ENCODE measurements at regions not wholly inside any gene's neighbourhood (a gene's known extent, or its start where the extent isn't known, plus 50 kb on each side); places are given as distances from the start of the nearest gene placed in this dataset.

- no TSS peak for BruUV-seq (replicated peaks)
- intact Hi-C loops (cut with micrococcal nuclease), result no loop called here
These were observed 191.3 kb upstream of the ZNF385D start for GRCh38 chr3:21942328-21942727.

GRCh38 chr3:21944251-21944650 is 193.2 kb upstream of the ZNF385D start:
- Histone ChIP-seq H3K4me2 (ENCODE audit: insufficient read depth, low read length) (no peak overlapping the region), H3K27me3 (ENCODE audit: control insufficient read depth in 2 of 2, insufficient read depth in 2 of 2, low read length in 2 of 2) (no peaks in the 10 kb centered on the region), H4K20me1 (replicated peaks; ENCODE audit: control insufficient read depth, extremely low read depth, insufficient read depth, low read length) (no peaks in the 10 kb centered on the region), H3K9me1 (replicated peaks; ENCODE audit: control insufficient read depth, extremely low read depth, insufficient read depth, low read length) (no peaks in the 10 kb centered on the region), H3K79me2 (ENCODE audit: control insufficient read depth, insufficient read depth, low read length) (no peaks in the 10 kb centered on the region), H3K27ac (ENCODE audit: insufficient read depth, low read depth, low read length) (no peak overlapping the region), H2AFZ (ENCODE audit: low read depth, low read length) (no peak overlapping the region), H3K4me1 (ENCODE audit: control insufficient read depth, extremely low read depth, insufficient read depth, low read length) (no peaks in the 10 kb centered on the region), H3K36me3 (ENCODE audit: control insufficient read depth in 2 of 2, extremely low read depth in 1 of 2, insufficient read depth in 2 of 2, low read length in 2 of 2) (no peaks in the 10 kb centered on the region), H3K4me3 (replicated peaks in 1 of 3; ENCODE audit: insufficient read depth in 1 of 3, low read depth in 1 of 3, low read length in 3 of 3) (no peak overlapping the region), H3K9me3 (replicated peaks; ENCODE audit: control insufficient read depth, insufficient read depth, low read length) (no peaks in the 10 kb centered on the region), H3K9ac (replicated peaks; ENCODE audit: extremely low read depth, insufficient read depth, low read length) (no peak overlapping the region)
- ChIA-PET CTCF (no interaction called here), POLR2A (no interaction called here)
- TF ChIP-seq GATA2 (IDR thresholded peaks at IDR 0.05; ENCODE audit: insufficient read depth, insufficient read length, low read depth, low read length) (no peak), EZH2 (IDR thresholded peaks at IDR 0.05; ENCODE audit: borderline replicate concordance, low read depth, low read length, severe bottlenecking) (no peak), CTCF (IDR thresholded peaks at IDR 0.05; ENCODE audit: extremely low read depth in 1 of 2, insufficient read depth in 1 of 2, low read depth in 1 of 2, low read length in 2 of 2) (no peak), POLR2AphosphoS5 (IDR thresholded peaks at IDR 0.05; ENCODE audit: insufficient read depth, low read depth, low read length) (no peak), FOS (IDR thresholded peaks at IDR 0.05; ENCODE audit: borderline replicate concordance, insufficient read depth, low read length) (no peak)
- intact Hi-C loops (cut with micrococcal nuclease) (no loop called here), dilution Hi-C loops (cut with MboI; ENCODE audit: extremely low pct_ligation_motif_present, low sequenced_read_pairs) (no loop called here)
- BruUV-seq (replicated peaks), result no TSS peak
- DNase-seq (ENCODE audit: low read depth, low spot score), result no peak
- no peak for FAIRE-seq

More at GRCh38 chr3:21942328-21942727, 191.3 kb upstream of the ZNF385D start:
- ChIA-PET CTCF (interaction anchor here (1.4 kb wide), 1 partner anchor 90 kb away, joined by 3 read pairs; no protein-coding TSS in a partner anchor), POLR2A (no interaction called here)
- H4K20me1 ChIP-seq (replicated peaks; ENCODE audit: control insufficient read depth, extremely low read depth, insufficient read depth, low read length), result no peaks in the 10 kb centered on the region
- H3K27ac ChIP-seq (ENCODE audit: insufficient read depth, low read depth, low read length), result no peak overlapping the region
- TF ChIP-seq JUN (IDR thresholded peaks at IDR 0.05; ENCODE audit: borderline replicate concordance, insufficient read depth, insufficient read length, low read depth) (peak; percentile 4), MYC (IDR thresholded peaks at IDR 0.05; ENCODE audit: low read depth, low read length) (no peak)
- dilution Hi-C loops (cut with MboI; ENCODE audit: extremely low pct_ligation_motif_present, low sequenced_read_pairs), result no loop called here
- no peak overlapping the region for H2AFZ ChIP-seq (ENCODE audit: low read depth, low read length)
- H3K4me1 ChIP-seq (ENCODE audit: control insufficient read depth, extremely low read depth, insufficient read depth, low read length), result no peaks in the 10 kb centered on the region
- H3K27me3 ChIP-seq (ENCODE audit: control insufficient read depth in 2 of 2, insufficient read depth in 2 of 2, low read length in 2 of 2), result no peaks in the 10 kb centered on the region
- H3K4me3 ChIP-seq (replicated peaks in 1 of 3; ENCODE audit: insufficient read depth in 1 of 3, low read depth in 1 of 3, low read length in 3 of 3), result no peak overlapping the region
- H3K36me3 ChIP-seq (ENCODE audit: control insufficient read depth in 2 of 2, extremely low read depth in 1 of 2, insufficient read depth in 2 of 2, low read length in 2 of 2), result no peaks in the 10 kb centered on the region
- H3K4me2 ChIP-seq (ENCODE audit: insufficient read depth, low read length), result no peak overlapping the region
- no peaks in the 10 kb centered on the region for H3K79me2 ChIP-seq (ENCODE audit: control insufficient read depth, insufficient read depth, low read length)
- DNase-seq (ENCODE audit: low read depth, low spot score) (no peak), FAIRE-seq (no peak)
- no peak overlapping the region for H3K9ac ChIP-seq (replicated peaks; ENCODE audit: extremely low read depth, insufficient read depth, low read length)
- no peaks in the 10 kb centered on the region for H3K9me1 ChIP-seq (replicated peaks; ENCODE audit: control insufficient read depth, extremely low read depth, insufficient read depth, low read length)
- H3K9me3 ChIP-seq (replicated peaks; ENCODE audit: control insufficient read depth, insufficient read depth, low read length), result no peaks in the 10 kb centered on the region

All from endothelial cell of umbilical vein (primary cell).